Loucy (cell line): ENCODE measurements at regions not wholly inside any gene's neighbourhood (a gene's known extent, or its start where the extent isn't known, plus 50 kb on each side); places are given as distances from the start of the nearest gene placed in this dataset.

Experiments
- H2AFZ ChIP-seq: fragments of 200-600 bp; sonication (generic); 2 replicates; pipeline ENCODE4 v1.6.0; 2016; ENCODE audit warnings: antibody characterized with exemption, mild to moderate bottlenecking, low read length, moderate library complexity
- H3F3A ChIP-seq: fragments of 200-600 bp; 2 replicates; pipeline ENCODE4 v1.6.0; 2016; ENCODE audit warnings: antibody characterized with exemption, low read depth, mild to moderate bottlenecking
- H3K27me3 ChIP-seq: fragments of 200-600 bp; sonication (generic); 2 replicates; pipeline ENCODE4 v1.6.1; 2014; ENCODE audit warnings: low read length, mild to moderate bottlenecking; ENCODE audit not compliant: insufficient read depth, poor library complexity, severe bottlenecking
- H3K36me3 ChIP-seq: fragments of 200-600 bp; sonication (generic); 2 replicates; pipeline ENCODE4 v1.6.1; 2016; ENCODE audit warnings: low read length; ENCODE audit not compliant: insufficient read depth
- H3K4me1 ChIP-seq: fragments of 200-600 bp; sonication (generic); 2 replicates; pipeline ENCODE4 v1.5.1; 2014; ENCODE audit warnings: low read length, mild to moderate bottlenecking; ENCODE audit not compliant: insufficient read depth, poor library complexity, severe bottlenecking
- H3K4me2 ChIP-seq: fragments of 200-600 bp; sonication (generic); 2 replicates; pipeline ENCODE4 v1.6.0; 2014; ENCODE audit warnings: antibody characterized with exemption, low read length, low read depth, mild to moderate bottlenecking; ENCODE audit not compliant: poor library complexity, severe bottlenecking
- H3K4me3 ChIP-seq: fragments of 200-600 bp; sonication (generic); 2 replicates; pipeline ENCODE4 v1.5.1; 2014; ENCODE audit warnings: low read length, mild to moderate bottlenecking, mixed read lengths; ENCODE audit not compliant: poor library complexity, severe bottlenecking
- H3K79me2 ChIP-seq: fragments of 200-600 bp; sonication (generic); 2 replicates; pipeline ENCODE4 v1.6.1; 2014; ENCODE audit warnings: low read length; ENCODE audit not compliant: insufficient read depth
- H3K9ac ChIP-seq: fragments of 200-600 bp; sonication (generic); 2 replicates; pipeline ENCODE4 v1.6.0; 2014; ENCODE audit warnings: mild to moderate bottlenecking, low read depth, low read length, moderate library complexity; ENCODE audit not compliant: poor library complexity, severe bottlenecking
- H3K9me2 ChIP-seq: fragments of 200-600 bp; sonication (generic); replicated peaks from 2 replicates; pipeline ENCODE4 v1.6.1; 2016; ENCODE audit warnings: low read depth, low read length, mixed read lengths
- H3K9me3 ChIP-seq: fragments of 200-600 bp; sonication (generic); 2 replicates; pipeline ENCODE4 v1.6.1; 2014; ENCODE audit warnings: mild to moderate bottlenecking, antibody characterized with exemption, low read length, low read depth; ENCODE audit not compliant: insufficient read depth
- H4K20me1 ChIP-seq: fragments of 200-600 bp; sonication (generic); 2 replicates; pipeline ENCODE4 v1.6.0; 2014; ENCODE audit warnings: antibody characterized with exemption, low read length, mild to moderate bottlenecking; ENCODE audit not compliant: insufficient read depth, poor library complexity, severe bottlenecking
- EZH2phosphoT487 ChIP-seq: fragments of 200-600 bp; IDR thresholded peaks from 2 replicates; pipeline ENCODE4 v1.6.1; 2018; ENCODE audit warnings: antibody characterized with exemption, mild to moderate bottlenecking, moderate library complexity, borderline replicate concordance
- TF ChIP-seq, protein P1 (sequence below): fragments of 200-600 bp; sonication (generic); conservative IDR thresholded peaks from 2 replicates; pipeline ENCODE4 v1.5.1; 2014; ENCODE audit warnings: mild to moderate bottlenecking, antibody characterized with exemption, low read length

DNA sequence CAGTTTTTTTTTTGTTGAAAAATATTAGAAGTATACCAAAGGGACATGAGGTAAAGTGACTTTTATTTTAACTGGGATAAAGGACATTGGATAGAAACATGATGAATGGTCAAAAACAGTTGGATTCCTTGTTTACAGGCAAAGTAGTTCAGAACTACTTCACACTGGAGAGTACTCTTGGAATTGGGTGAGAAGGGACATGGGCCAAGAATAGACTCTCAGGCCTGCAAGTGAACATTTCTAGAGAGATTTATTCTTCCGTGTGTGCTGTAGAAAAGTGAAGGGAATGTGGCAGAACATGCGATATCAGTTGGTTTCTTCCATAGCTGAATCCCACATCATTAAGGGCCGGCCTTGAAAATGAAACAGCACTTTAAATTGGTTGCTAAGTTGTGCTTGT is 290.5 kb downstream of the ADGRL2 start:
- H4K20me1 ChIP-seq = no peaks in the 10 kb centered on the region
- H3K4me1 ChIP-seq = no peaks in the 10 kb centered on the region
- H3F3A ChIP-seq = no peaks in the 10 kb centered on the region
- no peaks in the 10 kb centered on the region for H3K27me3 ChIP-seq
- no peaks in the 10 kb centered on the region for H3K79me2 ChIP-seq
- no peak overlapping the region for H3K4me3 ChIP-seq
- H3K9me2 ChIP-seq = no peaks in the 10 kb centered on the region
- H2AFZ ChIP-seq = no peak overlapping the region
- TF ChIP-seq, protein P1, sequence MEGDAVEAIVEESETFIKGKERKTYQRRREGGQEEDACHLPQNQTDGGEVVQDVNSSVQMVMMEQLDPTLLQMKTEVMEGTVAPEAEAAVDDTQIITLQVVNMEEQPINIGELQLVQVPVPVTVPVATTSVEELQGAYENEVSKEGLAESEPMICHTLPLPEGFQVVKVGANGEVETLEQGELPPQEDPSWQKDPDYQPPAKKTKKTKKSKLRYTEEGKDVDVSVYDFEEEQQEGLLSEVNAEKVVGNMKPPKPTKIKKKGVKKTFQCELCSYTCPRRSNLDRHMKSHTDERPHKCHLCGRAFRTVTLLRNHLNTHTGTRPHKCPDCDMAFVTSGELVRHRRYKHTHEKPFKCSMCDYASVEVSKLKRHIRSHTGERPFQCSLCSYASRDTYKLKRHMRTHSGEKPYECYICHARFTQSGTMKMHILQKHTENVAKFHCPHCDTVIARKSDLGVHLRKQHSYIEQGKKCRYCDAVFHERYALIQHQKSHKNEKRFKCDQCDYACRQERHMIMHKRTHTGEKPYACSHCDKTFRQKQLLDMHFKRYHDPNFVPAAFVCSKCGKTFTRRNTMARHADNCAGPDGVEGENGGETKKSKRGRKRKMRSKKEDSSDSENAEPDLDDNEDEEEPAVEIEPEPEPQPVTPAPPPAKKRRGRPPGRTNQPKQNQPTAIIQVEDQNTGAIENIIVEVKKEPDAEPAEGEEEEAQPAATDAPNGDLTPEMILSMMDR = no peak
- no peak for TF ChIP-seq EZH2phosphoT487
- H3K4me2 ChIP-seq = no peak overlapping the region
- no peaks in the 10 kb centered on the region for H3K36me3 ChIP-seq
- H3K9me3 ChIP-seq = no peaks in the 10 kb centered on the region
- H3K9ac ChIP-seq = no peak overlapping the region

DNA sequence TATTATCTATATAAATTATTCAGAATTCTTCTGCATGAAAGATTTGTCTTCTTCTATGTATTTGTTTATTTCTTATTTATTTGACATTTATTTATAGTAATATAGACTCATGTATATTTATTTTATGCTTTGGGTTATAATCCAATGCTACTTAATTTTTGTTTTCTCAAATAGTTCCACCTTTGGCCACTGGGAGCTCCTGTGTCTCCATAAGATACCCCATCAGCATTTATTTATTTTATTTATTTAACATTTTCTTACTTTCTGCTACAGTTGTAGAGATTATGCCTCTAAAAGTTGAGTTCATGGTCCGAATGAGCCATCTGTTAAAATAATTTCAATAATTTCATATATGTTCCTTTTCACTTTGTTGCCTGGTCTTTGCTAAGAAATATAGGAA is 289.4 kb downstream of the ADGRL2 start:
- no peaks in the 10 kb centered on the region for H3K27me3 ChIP-seq
- H2AFZ ChIP-seq = no peak overlapping the region
- no peaks in the 10 kb centered on the region for H3K9me3 ChIP-seq
- H3K4me3 ChIP-seq = no peak overlapping the region
- H3K4me1 ChIP-seq = no peaks in the 10 kb centered on the region
- TF ChIP-seq EZH2phosphoT487 = no peak
- TF ChIP-seq, protein P1 = peak; percentile 40; the same call in 1 of the 2 replicates
- H3F3A ChIP-seq = no peaks in the 10 kb centered on the region
- no peaks in the 10 kb centered on the region for H4K20me1 ChIP-seq
- no peaks in the 10 kb centered on the region for H3K9me2 ChIP-seq
- H3K4me2 ChIP-seq = no peak overlapping the region
- H3K79me2 ChIP-seq = no peaks in the 10 kb centered on the region
- no peaks in the 10 kb centered on the region for H3K36me3 ChIP-seq
- H3K9ac ChIP-seq = no peak overlapping the region

DNA sequence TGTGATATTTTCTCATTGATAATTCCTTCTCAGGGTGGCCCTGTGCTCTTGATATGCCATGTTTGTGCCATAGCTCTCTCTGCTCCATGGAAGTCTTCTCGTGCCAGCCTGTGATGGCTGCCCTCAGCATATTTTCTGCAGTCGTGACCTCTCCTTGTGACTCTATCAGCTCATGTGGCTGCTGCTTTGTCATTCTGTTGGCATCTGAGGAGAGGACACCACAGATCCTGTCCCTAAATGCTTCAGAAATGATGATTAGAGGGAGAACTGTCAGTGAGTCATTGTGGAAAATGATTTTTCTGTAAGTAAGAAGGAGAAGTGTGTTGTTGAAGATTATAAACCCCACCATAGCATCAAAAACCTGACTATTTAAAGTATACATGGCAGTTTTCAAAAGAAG is 286.0 kb downstream of the ADGRL2 start:
- no peaks in the 10 kb centered on the region for H3K79me2 ChIP-seq
- no peaks in the 10 kb centered on the region for H3F3A ChIP-seq
- no peaks in the 10 kb centered on the region for H3K9me2 ChIP-seq
- no peak overlapping the region for H3K4me2 ChIP-seq
- no peaks in the 10 kb centered on the region for H3K27me3 ChIP-seq
- H3K9me3 ChIP-seq = no peaks in the 10 kb centered on the region
- H3K9ac ChIP-seq = no peak overlapping the region
- TF ChIP-seq, protein P1 = no peak
- no peak for TF ChIP-seq EZH2phosphoT487
- no peak overlapping the region for H3K4me3 ChIP-seq
- no peaks in the 10 kb centered on the region for H3K4me1 ChIP-seq
- no peaks in the 10 kb centered on the region for H3K36me3 ChIP-seq
- no peaks in the 10 kb centered on the region for H4K20me1 ChIP-seq
- H2AFZ ChIP-seq = no peak overlapping the region
